8988T (cell line): ENCODE measurements at regions not wholly inside any gene's neighbourhood (a gene's known extent, or its start where the extent isn't known, plus 50 kb on each side); places are given as distances from the start of the nearest gene placed in this dataset.
"Not testable (repeated sequence)": the region's sequence is repeated elsewhere in the genome, so short reads cannot be mapped to it uniquely, and the experiment has no call there.

Experiments used
- DNase-seq: peaks from one replicate; pipeline ENCODE4 v3.0.0; 2011

- no peak for DNase-seq
Observed at GRCh38 chr2:21353879-21354679, 230.3 kb downstream of the TDRD15 start.

- DNase-seq: no peak
Observed at GRCh38 chr2:21356086-21356856, 232.5 kb downstream of the TDRD15 start.

DNA sequence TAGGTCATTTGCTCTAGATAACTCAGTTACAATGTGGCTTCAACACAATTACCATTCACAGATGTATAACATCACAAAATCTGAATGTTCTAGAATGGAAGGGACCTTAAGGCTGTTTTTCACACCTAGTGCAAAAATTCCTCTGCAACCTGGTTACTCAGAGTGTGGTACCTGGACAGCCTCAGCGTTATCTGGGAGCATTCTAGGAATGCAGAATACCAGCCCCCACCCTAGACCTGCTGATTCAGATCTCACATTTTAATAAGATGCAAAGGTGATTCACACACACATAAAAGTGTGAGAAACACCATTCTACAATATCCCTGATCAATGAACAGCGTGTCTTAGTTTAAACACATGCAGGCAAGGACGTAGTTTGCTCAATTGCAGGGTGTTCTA is 233.1 kb downstream of the TDRD15 start:
- DNase-seq: no peak

DNA sequence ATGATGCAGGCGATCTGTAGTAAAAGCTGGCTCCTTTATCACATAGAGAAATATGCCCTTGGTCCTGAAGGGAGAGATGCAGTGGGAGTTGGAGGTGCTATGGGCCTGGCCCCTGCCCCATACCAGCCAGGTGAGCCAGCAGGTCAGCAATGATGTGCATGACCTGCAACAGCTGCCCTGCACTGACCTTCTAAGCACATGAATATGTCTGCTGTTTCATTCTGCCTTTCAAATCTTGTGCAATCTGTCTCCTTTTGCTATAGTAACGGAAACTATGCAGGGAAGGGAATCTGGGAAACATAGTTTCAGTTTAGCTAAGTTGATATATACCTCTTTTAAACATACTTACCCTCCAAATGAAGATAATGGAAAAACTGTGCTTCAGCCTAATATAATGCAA is 235.2 kb downstream of the TDRD15 start:
- no peak for DNase-seq

DNA sequence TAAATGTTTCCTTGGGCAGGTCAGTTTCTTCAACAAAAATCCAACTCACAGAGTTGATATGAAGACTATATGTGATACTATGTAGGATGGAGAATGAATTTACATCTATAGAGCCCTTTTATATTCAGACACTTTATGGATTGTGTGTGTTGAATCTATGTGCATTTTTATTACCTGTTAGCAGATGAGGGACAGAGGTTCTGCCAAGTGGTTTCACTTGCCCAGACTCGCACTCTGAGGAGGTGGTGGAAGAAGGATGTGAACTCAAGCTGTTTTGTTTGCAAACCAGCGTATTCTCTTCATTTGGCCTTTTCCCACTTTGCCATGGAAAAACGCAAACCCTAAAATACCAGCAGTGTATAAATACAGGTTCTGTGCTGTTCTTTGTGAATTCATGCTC is 237.6 kb downstream of the TDRD15 start:
- no peak for DNase-seq

DNA sequence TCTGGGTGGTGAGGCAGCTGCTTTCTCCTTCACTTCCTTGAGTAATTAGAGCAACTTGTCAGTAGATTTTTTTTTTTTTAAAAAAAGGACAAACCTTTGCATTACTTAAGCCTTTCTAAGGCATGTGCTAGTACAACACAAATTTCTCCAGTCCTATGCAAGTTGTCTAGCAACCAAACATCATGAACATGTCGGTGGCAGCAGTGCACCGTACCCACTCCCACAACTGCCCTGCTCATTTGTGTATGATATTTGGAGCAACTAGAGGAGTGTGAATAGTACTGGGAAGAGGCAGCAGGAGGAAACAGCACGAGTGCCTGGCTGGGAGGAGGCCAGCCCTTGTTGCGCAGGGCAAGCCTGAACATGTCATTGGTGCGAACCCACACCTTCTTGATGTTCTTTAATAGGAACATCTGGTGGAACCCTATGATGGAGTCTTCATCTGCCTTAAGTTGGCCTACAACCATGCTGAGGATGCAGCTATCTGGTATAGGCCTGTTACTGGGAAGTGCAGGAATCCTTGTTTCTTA is 238.3 kb downstream of the TDRD15 start:
- DNase-seq: no peak

GRCh38 chr2:21363364-21363763 is 239.6 kb downstream of the TDRD15 start:
- no peak for DNase-seq

GRCh38 chr2:21367421-21367820 is 243.7 kb downstream of the TDRD15 start:
- peak; percentile 29 for DNase-seq

GRCh38 chr2:21369787-21370186 is 246.0 kb downstream of the TDRD15 start:
- DNase-seq: no peak

GRCh38 chr2:21371499-21372003 is 247.8 kb downstream of the TDRD15 start:
- DNase-seq: no peak

DNA sequence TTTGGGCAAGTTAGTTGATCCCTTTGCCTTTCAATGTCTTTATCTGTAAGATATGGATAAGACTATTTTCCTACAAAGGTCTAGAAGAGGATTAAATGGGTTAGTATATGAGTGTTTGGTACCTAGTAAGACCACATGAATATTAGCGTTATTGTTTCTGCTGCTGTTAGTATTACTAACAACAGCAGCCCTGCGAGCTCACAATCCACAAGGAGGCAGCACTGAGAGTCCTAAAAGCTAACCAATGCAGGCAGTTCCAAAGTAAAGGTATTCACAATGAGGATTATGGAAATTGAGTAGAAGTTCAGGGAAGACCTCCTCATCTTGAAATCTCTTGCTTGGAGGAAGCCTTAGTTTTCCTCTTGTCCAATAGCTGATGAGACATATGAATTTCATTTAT is 248.9 kb downstream of the TDRD15 start:
- no peak for DNase-seq

GRCh38 chr2:21376864-21377263 is 253.1 kb downstream of the TDRD15 start:
- DNase-seq: no peak

- no peak for DNase-seq
Observed at GRCh38 chr2:21379140-21379539, 255.4 kb downstream of the TDRD15 start.

- not testable (repeated sequence) for DNase-seq
Observed at GRCh38 chr2:21379668-21380067, 255.9 kb downstream of the TDRD15 start.

- no peak for DNase-seq
Observed at GRCh38 chr2:21381421-21381820, 257.7 kb downstream of the TDRD15 start.

DNA sequence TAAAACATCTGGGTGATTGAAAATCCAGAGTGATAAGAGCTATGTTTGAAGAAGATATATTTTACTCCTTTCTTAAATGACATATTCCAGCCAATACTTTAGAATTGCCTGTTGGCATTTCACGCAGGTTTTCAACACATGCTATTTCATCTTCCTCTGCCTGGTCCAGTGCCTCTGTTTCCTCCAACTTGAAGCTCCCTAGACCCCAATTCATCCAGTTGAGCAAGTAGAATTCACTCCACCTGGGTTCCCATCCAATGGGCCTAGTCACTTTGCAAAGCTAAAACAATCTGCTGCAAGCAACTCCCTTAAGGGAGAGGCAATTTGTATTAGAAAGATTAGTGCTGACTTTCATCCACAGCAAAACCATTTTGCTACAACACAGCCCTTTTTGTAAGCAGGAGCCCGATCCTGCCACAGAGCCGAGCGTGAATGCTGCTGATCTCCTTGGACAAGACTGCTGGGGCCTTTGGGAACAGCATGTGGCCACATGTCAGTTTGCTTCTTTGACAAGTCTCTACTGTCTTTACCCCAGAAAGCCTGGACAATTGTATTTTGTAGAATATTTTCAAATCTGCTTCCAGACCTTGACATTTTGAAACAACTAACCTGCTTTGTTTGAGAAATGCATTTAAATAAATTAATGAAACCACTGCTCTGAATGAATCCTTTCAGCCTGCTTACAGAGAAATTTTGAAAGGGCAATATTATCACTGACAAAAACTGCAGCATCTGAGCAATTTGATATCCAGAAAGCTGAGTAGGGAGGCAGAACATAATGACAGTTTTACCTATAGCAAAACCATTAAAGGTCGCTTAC is 259.1 kb downstream of the TDRD15 start:
- DNase-seq: no peak

DNA sequence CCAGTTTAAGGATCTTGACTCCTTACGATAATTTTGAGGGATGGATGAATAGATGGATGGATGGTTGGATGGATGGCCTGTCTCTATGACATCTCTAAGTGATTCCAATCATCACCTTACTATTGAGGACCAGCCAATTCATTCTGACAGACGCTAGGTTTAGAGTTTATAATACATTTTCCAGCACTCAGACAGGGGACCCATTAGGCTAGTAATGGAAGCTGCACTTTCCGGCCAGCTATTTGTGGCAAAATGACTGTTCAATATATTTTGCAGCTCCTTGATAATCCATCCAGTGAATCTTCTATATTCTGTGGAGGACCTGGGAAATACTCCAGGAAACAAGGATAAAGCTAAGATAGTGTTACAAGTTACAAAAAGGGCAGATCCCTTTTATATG is 262.9 kb downstream of the TDRD15 start:
- DNase-seq: no peak

DNA sequence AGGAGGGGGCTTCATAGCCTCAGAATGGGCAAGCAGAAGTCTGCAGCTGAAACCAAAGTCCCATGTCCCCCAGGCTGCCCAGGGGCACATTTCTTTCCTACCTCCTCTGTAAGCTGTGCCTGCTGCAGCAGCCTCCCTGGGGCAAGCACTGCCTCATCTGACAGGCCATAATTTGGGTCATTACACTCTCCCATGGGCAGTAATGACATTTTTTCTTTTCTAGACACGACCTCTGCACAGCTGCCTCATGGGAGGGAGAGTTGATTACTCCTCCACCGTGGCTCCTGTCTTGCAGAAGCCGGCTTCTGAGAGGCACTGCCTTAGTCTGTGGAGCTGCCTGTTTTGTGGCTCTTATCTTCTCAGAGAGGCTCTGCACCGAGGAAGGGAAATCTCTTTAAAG is 268.9 kb downstream of the TDRD15 start:
- DNase-seq: no peak

DNA sequence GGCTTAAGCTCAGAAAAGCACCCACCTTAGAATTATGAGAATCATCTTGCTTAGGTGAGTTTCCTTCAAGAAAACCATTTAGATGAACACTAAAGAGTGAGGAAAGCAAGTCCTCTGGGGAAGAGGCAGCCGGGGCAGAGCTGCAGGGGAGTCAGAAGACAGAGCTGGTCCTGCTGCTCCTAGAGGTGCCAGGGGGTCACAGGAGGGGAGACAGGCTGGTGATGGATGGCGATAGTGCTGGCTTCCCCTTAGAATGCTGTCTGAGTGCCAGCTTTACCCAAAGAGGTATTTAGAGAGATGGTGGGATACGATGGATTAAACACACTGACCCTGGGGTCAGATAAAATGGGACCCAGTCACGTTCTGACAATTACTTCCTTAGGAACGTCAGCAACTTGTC is 269.4 kb downstream of the TDRD15 start:
- no peak for DNase-seq

DNA sequence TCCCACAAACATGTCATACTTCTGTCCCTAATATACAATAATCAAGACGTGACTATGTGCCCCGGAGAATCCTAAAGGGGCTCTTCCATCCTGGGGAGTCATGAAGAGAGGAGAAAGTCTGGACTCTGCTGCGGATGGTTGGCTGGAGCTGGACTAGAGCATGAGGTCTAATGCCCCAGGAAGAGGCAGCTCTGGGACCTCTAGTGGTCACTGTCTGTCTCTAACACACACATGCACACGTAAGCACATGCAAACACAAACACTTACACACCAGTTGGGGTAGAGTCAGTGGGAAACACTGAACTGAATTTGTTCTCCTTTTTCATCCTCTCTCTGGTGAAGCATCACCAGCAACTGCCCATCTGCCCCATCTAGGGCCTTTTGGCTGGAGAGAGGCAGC is 271.6 kb downstream of the TDRD15 start:
- DNase-seq: no peak

DNA sequence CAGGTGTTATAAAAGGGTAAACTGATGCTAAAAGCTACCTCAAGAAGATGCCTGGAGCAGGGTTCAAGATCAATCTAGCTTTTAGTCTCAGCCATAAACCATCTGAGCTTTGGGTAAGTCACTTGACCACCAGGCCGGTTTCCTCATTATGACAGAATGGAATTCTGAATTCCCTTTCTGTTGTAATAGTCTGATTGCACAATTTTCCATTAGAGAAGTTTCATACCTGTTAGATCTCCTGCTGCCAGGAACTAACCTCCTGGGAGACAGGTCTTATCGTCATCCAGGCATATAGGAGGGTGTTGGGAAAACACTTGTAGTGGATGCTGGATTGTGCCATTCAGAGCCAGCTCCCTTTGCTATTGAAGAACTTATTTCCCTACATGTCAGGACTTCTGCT is 272.5 kb downstream of the TDRD15 start:
- no peak for DNase-seq

GRCh38 chr2:21401022-21401698 is 277.4 kb downstream of the TDRD15 start:
- DNase-seq: no peak
